Panc1 (cell line): ENCODE measurements at regions not wholly inside any gene's neighbourhood (a gene's known extent, or its start where the extent isn't known, plus 50 kb on each side); places are given as distances from the start of the nearest gene placed in this dataset.

Experiments
- ATAC-seq: fragments of 200-7000 bp; cut with Tn5 transposase; 2 replicates; pipeline ENCODE4 v1.9.1; 2020; ENCODE audit warnings: mild to moderate bottlenecking, moderate library complexity
- BruUV-seq: library from RNA; stranded (reverse); fragments of 400-500 nt; replicated peaks from 2 replicates; lab custom pipeline; 2021; lab: Mats Ljungman, UMichigan
- CTCF ChIA-PET: fragments of 300-600 bp; sonication (Branson Sonifier 250); formaldehyde crosslinking; loops from one replicate; lab custom pipeline; 2022; ENCODE audit warnings: antibody characterized with exemption; lab: Charles Lee
- POLR2A ChIA-PET: fragments of 300-600 bp; sonication (Branson Sonifier 250); formaldehyde crosslinking; loops from one replicate; lab custom pipeline; 2022; ENCODE audit warnings: antibody characterized with exemption; lab: Charles Lee
- DNase-seq: peaks from one replicate; pipeline ENCODE4 v3.0.0-alpha.2; 2010; ENCODE audit warnings: low read depth, low spot score
- H3K27ac ChIP-seq: 2 replicates; pipeline ENCODE4 v1.5.1; 2011; ENCODE audit warnings: mild to moderate bottlenecking, low read length, inconsistent platforms
- H3K27me3 ChIP-seq: fragments of 200-500 bp; sonication (Bioruptor generic); 2 replicates; pipeline ENCODE4 v1.6.0; 2014; ENCODE audit warnings: low read length, inconsistent platforms; ENCODE audit not compliant: control insufficient read depth, insufficient read depth
- H3K36me3 ChIP-seq: fragments of 200-500 bp; sonication (Bioruptor generic); 2 replicates; pipeline ENCODE4 v1.5.1; 2014; ENCODE audit warnings: inconsistent platforms, mild to moderate bottlenecking, low read length, moderate library complexity; ENCODE audit not compliant: control insufficient read depth, insufficient read depth
- H3K4me1 ChIP-seq: 2 replicates; pipeline ENCODE4 v1.5.1; 2011; ENCODE audit warnings: inconsistent platforms, mild to moderate bottlenecking, low read length, moderate library complexity; ENCODE audit not compliant: control insufficient read depth, insufficient read depth
- H3K4me3 ChIP-seq, 2 experiments: 2 replicates each; pipeline ENCODE4 v1.5.1; 2011 to 2012; ENCODE audit warnings: low read depth in 2 of 2, low read length in 2 of 2, mild to moderate bottlenecking in 2 of 2, inconsistent platforms in 1 of 2, moderate library complexity in 1 of 2
- H3K9me3 ChIP-seq: fragments of 200-500 bp; sonication (Bioruptor generic); 2 replicates; pipeline ENCODE4 v1.5.1; 2014; ENCODE audit warnings: low read depth, mild to moderate bottlenecking, inconsistent platforms, low read length, moderate library complexity; ENCODE audit not compliant: control insufficient read depth, insufficient read depth
- CTCF ChIP-seq: fragments of 450-650 bp; IDR thresholded peaks from 2 replicates; pipeline ENCODE4 v1.5.1; 2017; ENCODE audit warnings: mild to moderate bottlenecking
- POLR2AphosphoS5 ChIP-seq: IDR thresholded peaks from 2 replicates; pipeline ENCODE4 v1.6.1; 2012; ENCODE audit warnings: mild to moderate bottlenecking, low read depth, low read length, moderate library complexity
- SIN3A ChIP-seq: IDR thresholded peaks from 2 replicates; pipeline ENCODE4 v1.6.1; 2012; ENCODE audit warnings: low read depth, mild to moderate bottlenecking, low read length, moderate library complexity, borderline replicate concordance; ENCODE audit not compliant: insufficient read depth
- TCF7L2 ChIP-seq: IDR thresholded peaks from 2 replicates; pipeline ENCODE4 v1.6.1; 2011; ENCODE audit warnings: mild to moderate bottlenecking, low read depth, low read length, inconsistent platforms
- in situ Hi-C: cut with HindIII; loops from 2 replicates; pipeline ENCODE4 v1.10.0; 2016; ENCODE audit warnings: low sequenced_read_pairs, low pct_unique_long_range_greater_than_20kb
- intact Hi-C: fragments of 100-400 bp; cut with micrococcal nuclease; formaldehyde crosslinking; loops from one replicate; pipeline ENCODE4 v1.10.0; 2022; ENCODE audit not compliant: unreplicated experiment
- TF ChIP-seq, protein P1 (sequence below), 2 experiments: IDR thresholded peaks; 2 replicates each; pipeline ENCODE4 v1.6.1; 2011 to 2012; ENCODE audit warnings: low read depth in 2 of 2, control low read depth in 1 of 2, low read length in 1 of 2, mild to moderate bottlenecking in 1 of 2, moderate library complexity in 1 of 2; ENCODE audit not compliant: insufficient read depth in 1 of 2

DNA sequence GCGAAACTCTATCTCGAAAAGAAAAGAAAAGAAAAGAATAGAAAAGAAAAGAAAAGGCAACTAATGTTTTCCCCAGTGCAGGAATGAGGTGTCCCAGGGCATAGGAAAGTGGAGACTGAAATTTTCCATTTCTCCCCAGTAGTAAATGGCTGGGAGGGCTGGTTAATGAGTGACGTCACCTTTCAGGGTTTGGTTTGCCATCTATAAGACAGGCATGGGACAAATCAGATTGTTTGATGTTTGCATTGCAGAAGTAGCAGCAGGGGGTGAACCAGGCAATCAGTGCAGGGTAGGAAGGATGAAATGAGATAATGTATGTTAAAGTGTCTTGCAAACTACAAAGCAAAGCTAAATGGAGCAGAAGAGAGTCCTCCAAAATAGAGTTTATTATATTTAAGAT, 533.4 kb downstream of the PKHD1 start:
- no TSS peak for BruUV-seq
- H3K9me3 ChIP-seq = no peaks in the 10 kb centered on the region
- no peak for TF ChIP-seq CTCF
- TF ChIP-seq SIN3A = no peak
- TF ChIP-seq POLR2AphosphoS5 = no peak
- TF ChIP-seq TCF7L2 = no peak
- TF ChIP-seq, protein P1, sequence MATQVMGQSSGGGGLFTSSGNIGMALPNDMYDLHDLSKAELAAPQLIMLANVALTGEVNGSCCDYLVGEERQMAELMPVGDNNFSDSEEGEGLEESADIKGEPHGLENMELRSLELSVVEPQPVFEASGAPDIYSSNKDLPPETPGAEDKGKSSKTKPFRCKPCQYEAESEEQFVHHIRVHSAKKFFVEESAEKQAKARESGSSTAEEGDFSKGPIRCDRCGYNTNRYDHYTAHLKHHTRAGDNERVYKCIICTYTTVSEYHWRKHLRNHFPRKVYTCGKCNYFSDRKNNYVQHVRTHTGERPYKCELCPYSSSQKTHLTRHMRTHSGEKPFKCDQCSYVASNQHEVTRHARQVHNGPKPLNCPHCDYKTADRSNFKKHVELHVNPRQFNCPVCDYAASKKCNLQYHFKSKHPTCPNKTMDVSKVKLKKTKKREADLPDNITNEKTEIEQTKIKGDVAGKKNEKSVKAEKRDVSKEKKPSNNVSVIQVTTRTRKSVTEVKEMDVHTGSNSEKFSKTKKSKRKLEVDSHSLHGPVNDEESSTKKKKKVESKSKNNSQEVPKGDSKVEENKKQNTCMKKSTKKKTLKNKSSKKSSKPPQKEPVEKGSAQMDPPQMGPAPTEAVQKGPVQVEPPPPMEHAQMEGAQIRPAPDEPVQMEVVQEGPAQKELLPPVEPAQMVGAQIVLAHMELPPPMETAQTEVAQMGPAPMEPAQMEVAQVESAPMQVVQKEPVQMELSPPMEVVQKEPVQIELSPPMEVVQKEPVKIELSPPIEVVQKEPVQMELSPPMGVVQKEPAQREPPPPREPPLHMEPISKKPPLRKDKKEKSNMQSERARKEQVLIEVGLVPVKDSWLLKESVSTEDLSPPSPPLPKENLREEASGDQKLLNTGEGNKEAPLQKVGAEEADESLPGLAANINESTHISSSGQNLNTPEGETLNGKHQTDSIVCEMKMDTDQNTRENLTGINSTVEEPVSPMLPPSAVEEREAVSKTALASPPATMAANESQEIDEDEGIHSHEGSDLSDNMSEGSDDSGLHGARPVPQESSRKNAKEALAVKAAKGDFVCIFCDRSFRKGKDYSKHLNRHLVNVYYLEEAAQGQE (IDR thresholded peaks at IDR 0.05; ENCODE audit: insufficient read depth in 1 of 2, low read depth in 2 of 2, low read length in 1 of 2) = no peak
- no peaks in the 10 kb centered on the region for H3K4me1 ChIP-seq
- ChIA-PET CTCF (no interaction called here), POLR2A (no interaction called here)
- in situ Hi-C loops = no loop called here
- intact Hi-C loops = no loop called here
- ATAC-seq (no peak), DNase-seq (no peak)
- H3K27me3 ChIP-seq = no peaks in the 10 kb centered on the region
- H3K36me3 ChIP-seq = no peaks in the 10 kb centered on the region
- H3K27ac ChIP-seq = no peak overlapping the region
- no peak overlapping the region for H3K4me3 ChIP-seq

- Histone ChIP-seq H3K4me1 (no peaks in the 10 kb centered on the region), H3K27me3 (no peaks in the 10 kb centered on the region), H3K4me3 (no peak overlapping the region), H3K27ac (no peak overlapping the region), H3K36me3 (no peaks in the 10 kb centered on the region; the same call in 1 of the 2 replicates), H3K9me3 (no peaks in the 10 kb centered on the region)
- ChIA-PET CTCF (no interaction called here), POLR2A (no interaction called here)
- in situ Hi-C loops (no loop called here), intact Hi-C loops (no loop called here)
- no peak for ATAC-seq
- no TSS peak for BruUV-seq
- no peak for DNase-seq
- peak; percentile 36 for TF ChIP-seq CTCF
- TF ChIP-seq, protein P1 (IDR thresholded peaks at IDR 0.05; ENCODE audit: insufficient read depth in 1 of 2, low read depth in 2 of 2, low read length in 1 of 2) = no peak
These were observed 528.4 kb downstream of the PKHD1 start for GRCh38 chr6:51559059-51559458.
